SK-N-SH (cell line): ENCODE measurements at regions not wholly inside any gene's neighbourhood (a gene's known extent, or its start where the extent isn't known, plus 50 kb on each side); places are given as distances from the start of the nearest gene placed in this dataset.

Source experiments
- CTCF ChIA-PET: fragments of 300-600, 350-600 bp; formaldehyde crosslinking; extraction: SDS; loops from one replicate; lab custom pipeline; 2021; lab: Yijun Ruan, JAX
- POLR2A ChIA-PET: fragments of 350-600 bp; sonication (Branson Sonifier 250); formaldehyde crosslinking; extraction: SDS; loops from one replicate; lab custom pipeline; 2020; ENCODE audit warnings: antibody characterized with exemption, inconsistent platforms; lab: Yijun Ruan, JAX
- DNase-seq: peaks from one replicate; pipeline ENCODE4 v3.0.0; 2012
- H2AFZ ChIP-seq: fragments of 200-600 bp; sonication (generic); 2 replicates; pipeline ENCODE4 v1.8.1; 2016; ENCODE audit warnings: antibody characterized with exemption, mild to moderate bottlenecking, low read depth
- H3F3A ChIP-seq: fragments of 200-600 bp; sonication (generic); replicated peaks from 2 replicates; pipeline ENCODE3; 2016; ENCODE audit warnings: antibody characterized with exemption, mild to moderate bottlenecking; ENCODE audit not compliant: insufficient read depth
- H3K27ac ChIP-seq, 2 experiments: fragments of 200-500 bp in 1 of 2; fragments of 200-600 bp in 1 of 2; sonication (Bioruptor generic) in 1 of 2; sonication (generic), shearing (Covaris generic) in 1 of 2; 2 replicates each; pipeline versions ENCODE4 v1.5.1 to v1.6.1; 2014 to 2016; ENCODE audit warnings: low read depth in 2 of 2, inconsistent platforms in 1 of 2, low read length in 1 of 2, mild to moderate bottlenecking in 1 of 2, mixed read lengths in 1 of 2
- H3K27me3 ChIP-seq: fragments of 200-600 bp; sonication (generic), shearing (Covaris generic); 2 replicates; pipeline ENCODE4 v1.6.1; 2016; ENCODE audit warnings: mixed run types; ENCODE audit not compliant: insufficient read depth
- H3K36me3 ChIP-seq, 2 experiments: fragments of 200-500 bp in 1 of 2; fragments of 200-600 bp in 1 of 2; sonication (Bioruptor generic) in 1 of 2; sonication (generic) in 1 of 2; replicated peaks in 1 of 2; 2 replicates each; pipeline versions ENCODE3 to v1.5.1; 2014 to 2016; ENCODE audit warnings: low read length in 1 of 2, mild to moderate bottlenecking in 1 of 2; ENCODE audit not compliant: insufficient read depth in 2 of 2, control insufficient read depth in 1 of 2
- H3K4me1 ChIP-seq, 2 experiments: fragments of 200-500 bp in 1 of 2; fragments of 200-600 bp in 1 of 2; sonication (Bioruptor generic) in 1 of 2; sonication (generic), shearing (Covaris generic) in 1 of 2; 2 replicates each; pipeline versions ENCODE4 v1.5.1 to v1.6.1; 2014 to 2016; ENCODE audit warnings: low read depth in 1 of 2, low read length in 1 of 2, mixed run types in 1 of 2; ENCODE audit not compliant: insufficient read depth in 2 of 2, control insufficient read depth in 1 of 2
- H3K4me2 ChIP-seq: fragments of 200-600 bp; sonication (generic), shearing (Covaris generic); 2 replicates; pipeline ENCODE4 v1.6.1; 2017; ENCODE audit warnings: mixed run types
- H3K4me3 ChIP-seq, 2 experiments: fragments of 200-500 bp in 1 of 2; fragments of 200-600 bp in 1 of 2; sonication (Bioruptor generic) in 1 of 2; sonication (generic), shearing (Covaris generic) in 1 of 2; 2 replicates each; pipeline versions ENCODE4 v1.5.1 to v1.8.1; 2014 to 2016; ENCODE audit warnings: low read depth in 2 of 2, inconsistent platforms in 1 of 2, low read length in 1 of 2, mild to moderate bottlenecking in 1 of 2, mixed read lengths in 1 of 2, moderate library complexity in 1 of 2
- H3K79me2 ChIP-seq: fragments of 200-600 bp; sonication (generic); 2 replicates; pipeline ENCODE4 v1.8.1; 2017; ENCODE audit warnings: mild to moderate bottlenecking; ENCODE audit not compliant: insufficient read depth
- H3K9ac ChIP-seq: fragments of 200-600 bp; sonication (generic); 2 replicates; pipeline ENCODE4 v1.6.1; 2017; ENCODE audit warnings: mixed run types
- H3K9me2 ChIP-seq: fragments of 200-600 bp; sonication (generic); 2 replicates; pipeline ENCODE4 v1.6.1; 2017; ENCODE audit warnings: mixed run types
- H3K9me3 ChIP-seq: fragments of 200-600 bp; sonication (generic); 2 replicates; pipeline ENCODE4 v1.6.1; 2017; ENCODE audit warnings: mixed run types, mild to moderate bottlenecking, moderate library complexity
- H4K20me1 ChIP-seq: fragments of 200-600 bp; sonication (generic); 2 replicates; pipeline ENCODE4 v1.6.1; 2017; ENCODE audit warnings: mild to moderate bottlenecking, mixed run types; ENCODE audit not compliant: insufficient read depth
- EP300 ChIP-seq, 2 experiments: IDR thresholded peaks; 2 replicates each; pipeline versions ENCODE4 v1.4.0 to v1.6.1; 2012; ENCODE audit warnings: borderline replicate concordance in 1 of 2, low read depth in 1 of 2, low read length in 1 of 2
- EZH2phosphoT487 ChIP-seq: fragments of 200-600 bp; sonication (generic); IDR thresholded peaks from 2 replicates; pipeline ENCODE4 v1.6.1; 2017; ENCODE audit warnings: low read depth, mixed run types, mild to moderate bottlenecking, antibody characterized with exemption, moderate library complexity, borderline replicate concordance
- GATA2 ChIP-seq: sonication (generic); formaldehyde crosslinking; IDR thresholded peaks from 2 replicates; pipeline ENCODE4 v1.5.0; 2020; ENCODE audit warnings: mild to moderate bottlenecking, missing genetic modification reagents
- MXI1 ChIP-seq: IDR thresholded peaks from 2 replicates; pipeline ENCODE4 v1.6.1; 2012; ENCODE audit warnings: mild to moderate bottlenecking, low read depth, low read length, improper control_type of control experiment
- NFIC ChIP-seq: IDR thresholded peaks from 2 replicates; pipeline ENCODE4 v1.4.0; 2012; ENCODE audit warnings: borderline replicate concordance
- RAD21 ChIP-seq: IDR thresholded peaks from 2 replicates; pipeline ENCODE4 v1.6.1; 2012; ENCODE audit warnings: mild to moderate bottlenecking, low read length
- RCOR1 ChIP-seq: fragments of 150-350 bp; IDR thresholded peaks from 2 replicates; pipeline ENCODE4 v1.6.1; 2017; ENCODE audit warnings: antibody characterized with exemption, low read length
- TCF12 ChIP-seq: IDR thresholded peaks from 2 replicates; pipeline ENCODE4 v1.4.0; 2012
- YY1 ChIP-seq: IDR thresholded peaks from 2 replicates; pipeline ENCODE4 v1.4.0; 2012; ENCODE audit warnings: low read depth, mild to moderate bottlenecking
- WGBS: methylation state at CpG from one replicate; pipeline ENCODE4 v1.1.6; 2017; ENCODE audit warnings: low lambda C conversion rate; 5-methylcytosine and 5-hydroxymethylcytosine counted together

- peak overlapping the region in 1 of 2 experiments; percentile 74; a peak in 2 of 4 replicates for H3K27ac ChIP-seq
- peaks cover 4 to 46% of the 10 kb centered on the region in 2 experiments; a peak in 2 of 4 replicates for H3K4me1 ChIP-seq
- H2AFZ ChIP-seq = no peak overlapping the region
- peaks cover 11% of the 10 kb centered on the region; the same call in 1 of the 2 replicates for H3K27me3 ChIP-seq
- ChIA-PET POLR2A (interaction anchor here (0.7 kb wide), 1 partner anchor 164 kb away, joined by 4 read pairs; the partner anchor contains the start of gene RHOU), CTCF (interaction anchor here (1.3 to 2.3 kb wide), 2 partner anchors 8 to 12 kb away, joined by 8 to 9 read pairs; no protein-coding TSS in a partner anchor)
- peak; percentile 49 for DNase-seq
- H4K20me1 ChIP-seq = 0 out of 2 replicates have a peak, but pooled peaks cover 3% of the 10 kb centered on the region
- peaks cover 9% of the 10 kb centered on the region for H3F3A ChIP-seq
- 0 out of 2 replicates have a peak, but pooled peaks cover 5% of the 10 kb centered on the region for H3K9me3 ChIP-seq
- no peak overlapping the region for H3K9ac ChIP-seq
- H3K36me3 ChIP-seq = no peaks in the 10 kb centered on the region
- H3K79me2 ChIP-seq = no peaks in the 10 kb centered on the region
- no peak overlapping the region for H3K4me2 ChIP-seq
- 83% methylated on average over 12 of the region's 12 CpGs for WGBS
- no peak overlapping the region for H3K4me3 ChIP-seq
- TF ChIP-seq TCF12 = no peak
- TF ChIP-seq EZH2phosphoT487 = no peak
- no peaks in the 10 kb centered on the region for H3K9me2 ChIP-seq
Observed at GRCh38 chr1:228899421-228899956, 164.2 kb downstream of the RHOU start.

- Histone ChIP-seq H3K36me3 (no peaks in the 10 kb centered on the region), H3F3A (peaks cover 9% of the 10 kb centered on the region), H3K79me2 (no peaks in the 10 kb centered on the region), H3K27me3 (peaks cover 7% of the 10 kb centered on the region; the same call in 1 of the 2 replicates), H4K20me1 (0 out of 2 replicates have a peak, but pooled peaks cover 3% of the 10 kb centered on the region), H3K9me3 (0 out of 2 replicates have a peak, but pooled peaks cover 5% of the 10 kb centered on the region), H3K4me2 (no peak overlapping the region), H3K9me2 (no peaks in the 10 kb centered on the region), H3K27ac (peak overlapping the region in 1 of 2 experiments; percentile 74; a peak in 2 of 4 replicates), H3K9ac (no peak overlapping the region), H2AFZ (no peak overlapping the region), H3K4me3 (no peak overlapping the region), H3K4me1 (peaks cover 4 to 46% of the 10 kb centered on the region in 2 experiments; a peak in 2 of 4 replicates)
- ChIA-PET POLR2A (interaction anchor here (0.7 to 1.4 kb wide), 4 partner anchors 18 to 165 kb away, joined by 3 to 6 read pairs (median 4); partner anchors contain the start of gene RHOU), CTCF (interaction anchor here (0.9 to 4.8 kb wide), 6 partner anchors 9 to 267 kb away, joined by 3 to 24 read pairs (median 6); partner anchors contain the start of gene RHOU)
- DNase-seq = peak; percentile 71
- TF ChIP-seq RAD21 (peak; percentile 2; the same call in 1 of the 2 replicates), EP300 (IDR thresholded peaks at IDR 0.05; ENCODE audit: borderline replicate concordance in 1 of 2, low read depth in 1 of 2, low read length in 1 of 2) (peak in 1 of 2 experiments; percentile 68; a peak in 2 of 4 replicates), YY1 (no peak), GATA2 (CRISPR knock-in tag) (peak; percentile 89), NFIC (no peak), MXI1 (peak; percentile 67; the same call in 1 of the 2 replicates), RCOR1 (peak; percentile 59; the same call in 1 of the 2 replicates)
- 63% methylated on average over 14 of the region's 17 CpGs for WGBS
Observed at GRCh38 chr1:228900099-228900885, 165.0 kb downstream of the RHOU start.
